ENCODE measurements at regions not wholly inside any gene's neighbourhood (a gene's known extent, or its start where the extent isn't known, plus 50 kb on each side); places are given as distances from the start of the nearest gene placed in this dataset.

DNA sequence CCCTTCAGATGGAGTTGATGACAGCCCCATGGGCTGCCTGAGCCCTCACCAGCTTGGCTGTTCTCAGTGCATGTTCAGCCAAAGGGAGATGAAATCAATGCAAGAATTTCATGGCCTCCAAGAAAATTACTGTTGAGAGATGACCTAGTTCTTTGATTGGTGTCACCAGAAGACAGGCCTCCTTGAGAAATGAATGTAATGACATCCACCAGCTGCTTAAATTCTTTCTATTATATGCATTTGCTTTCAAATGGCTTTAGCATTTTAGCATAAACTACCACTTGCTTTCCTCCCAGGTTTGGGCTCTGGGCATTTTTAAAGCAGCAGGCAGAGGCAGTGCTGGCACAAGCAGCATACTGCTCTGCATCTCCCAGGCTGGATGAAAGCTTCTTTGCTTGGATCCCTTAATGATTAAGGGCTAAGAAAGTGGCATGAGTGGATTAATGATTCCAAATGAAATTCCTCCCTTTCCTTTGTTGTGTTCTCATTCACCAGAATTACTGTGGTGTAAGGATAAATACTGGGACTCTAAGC, 278.4 kb downstream of the ZNF326 start:
- Histone ChIP-seq H3K27ac (no peak overlapping the region), H3K9me3 (no peaks in the 10 kb centered on the region), H3K36me3 (no peaks in the 10 kb centered on the region), H3K4me3 (no peak overlapping the region), H3K4me1 (no peaks in the 10 kb centered on the region), H3K27me3 (no peaks in the 10 kb centered on the region)
- DNase-seq (no peak), ATAC-seq (no peak), FAIRE-seq (no peak)
- TF ChIP-seq, protein P1, sequence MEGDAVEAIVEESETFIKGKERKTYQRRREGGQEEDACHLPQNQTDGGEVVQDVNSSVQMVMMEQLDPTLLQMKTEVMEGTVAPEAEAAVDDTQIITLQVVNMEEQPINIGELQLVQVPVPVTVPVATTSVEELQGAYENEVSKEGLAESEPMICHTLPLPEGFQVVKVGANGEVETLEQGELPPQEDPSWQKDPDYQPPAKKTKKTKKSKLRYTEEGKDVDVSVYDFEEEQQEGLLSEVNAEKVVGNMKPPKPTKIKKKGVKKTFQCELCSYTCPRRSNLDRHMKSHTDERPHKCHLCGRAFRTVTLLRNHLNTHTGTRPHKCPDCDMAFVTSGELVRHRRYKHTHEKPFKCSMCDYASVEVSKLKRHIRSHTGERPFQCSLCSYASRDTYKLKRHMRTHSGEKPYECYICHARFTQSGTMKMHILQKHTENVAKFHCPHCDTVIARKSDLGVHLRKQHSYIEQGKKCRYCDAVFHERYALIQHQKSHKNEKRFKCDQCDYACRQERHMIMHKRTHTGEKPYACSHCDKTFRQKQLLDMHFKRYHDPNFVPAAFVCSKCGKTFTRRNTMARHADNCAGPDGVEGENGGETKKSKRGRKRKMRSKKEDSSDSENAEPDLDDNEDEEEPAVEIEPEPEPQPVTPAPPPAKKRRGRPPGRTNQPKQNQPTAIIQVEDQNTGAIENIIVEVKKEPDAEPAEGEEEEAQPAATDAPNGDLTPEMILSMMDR (IDR thresholded peaks at IDR 0.05), result no peak
- intact Hi-C loops (cut with DNase I), result no loop called here

DNA sequence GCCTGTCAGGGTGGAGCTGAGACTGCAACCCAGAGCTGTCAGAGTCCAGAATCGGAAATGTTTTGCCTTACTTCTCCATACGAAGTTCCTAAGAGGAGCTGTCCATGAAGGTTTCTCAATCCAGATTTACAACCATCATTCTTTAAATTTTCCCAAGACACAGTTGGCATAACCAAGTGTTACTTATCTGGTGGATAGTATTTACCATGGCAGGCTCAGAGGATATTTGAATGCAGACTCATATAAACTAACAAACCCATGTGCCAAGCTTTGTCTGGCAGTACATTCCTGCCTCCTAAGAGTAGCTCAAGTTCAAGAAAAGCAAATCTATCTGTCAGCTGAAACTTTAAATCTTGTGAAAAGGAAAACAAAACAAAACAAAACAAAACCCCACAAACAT, 267.9 kb downstream of the ZNF326 start:
- Histone ChIP-seq H3K9me3 (no peaks in the 10 kb centered on the region), H3K4me3 (no peak overlapping the region), H3K27me3 (no peaks in the 10 kb centered on the region), H3K36me3 (no peaks in the 10 kb centered on the region), H3K27ac (no peak overlapping the region), H3K4me1 (no peaks in the 10 kb centered on the region)
- FAIRE-seq (no peak), ATAC-seq (peak in 2 of 4 donors; percentile 50 to 51), DNase-seq (no peak)
- 18 to 30% methylated on average over 2 of the region's 2 CpGs for WGBS, 2 donors
- intact Hi-C loops (cut with DNase I), result no loop called here
- TF ChIP-seq, protein P1 (IDR thresholded peaks at IDR 0.05), result no peak

DNA sequence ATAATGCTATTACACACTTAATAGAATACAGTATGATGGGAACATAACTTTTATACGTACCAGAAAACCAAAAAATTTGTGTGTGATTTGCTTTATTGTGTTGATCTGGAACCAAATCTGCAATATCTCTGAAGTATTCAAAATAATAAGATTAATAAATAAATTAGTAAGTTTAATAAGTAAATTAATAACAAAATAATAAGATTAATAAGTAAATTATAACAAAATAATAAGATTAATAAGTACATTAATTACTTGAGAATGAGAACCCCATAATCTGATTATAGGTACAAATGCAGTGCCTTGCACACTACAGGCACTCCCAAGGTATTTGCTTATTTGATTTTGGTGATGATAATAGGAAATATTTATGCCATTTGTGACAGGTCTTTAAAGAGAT, 267.4 kb downstream of the ZNF326 start:
- TF ChIP-seq, protein P1 (IDR thresholded peaks at IDR 0.05), result no peak
- Histone ChIP-seq H3K36me3 (no peaks in the 10 kb centered on the region), H3K4me3 (no peak overlapping the region), H3K9me3 (no peaks in the 10 kb centered on the region), H3K4me1 (no peaks in the 10 kb centered on the region), H3K27ac (no peak overlapping the region), H3K27me3 (no peaks in the 10 kb centered on the region)
- FAIRE-seq, result no peak
- intact Hi-C loops (cut with DNase I), result no loop called here
- WGBS, 2 donors, result 53 to 72% methylated on average over 1 of the region's 1 CpG
- no peak for DNase-seq
- ATAC-seq, result no peak

DNA sequence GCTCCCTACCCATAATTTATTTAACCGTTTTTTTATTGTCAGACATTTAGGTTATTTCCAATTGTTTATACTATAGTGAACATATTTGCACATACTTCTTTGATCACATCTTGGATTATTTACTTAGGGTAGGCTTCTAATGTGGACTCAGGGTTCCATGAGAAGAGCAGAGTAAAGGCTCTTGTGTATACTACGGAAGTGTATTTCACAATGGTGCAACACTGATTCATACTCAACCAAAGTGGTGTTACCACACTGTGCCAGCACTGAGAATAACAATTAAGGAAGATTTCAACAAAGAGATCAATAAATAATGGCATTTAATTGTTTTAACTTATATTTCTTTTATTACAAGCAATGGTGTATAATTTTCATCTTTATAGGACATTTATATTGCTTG, 251.2 kb downstream of the ZNF326 start:
- H3K27ac ChIP-seq, result no peak overlapping the region
- no peak overlapping the region for H3K4me3 ChIP-seq
- intact Hi-C loops (cut with DNase I), result no loop called here
- DNase-seq, result no peak
- TF ChIP-seq, protein P1 (IDR thresholded peaks at IDR 0.05), result no peak
- FAIRE-seq, result no peak
- 65 to 84% methylated on average over 2 of the region's 2 CpGs for WGBS, 2 donors
- H3K4me1 ChIP-seq, result no peaks in the 10 kb centered on the region
- H3K36me3 ChIP-seq, result no peaks in the 10 kb centered on the region
- ATAC-seq, result no peak
- no peaks in the 10 kb centered on the region for H3K9me3 ChIP-seq
- H3K27me3 ChIP-seq, result no peaks in the 10 kb centered on the region

DNA sequence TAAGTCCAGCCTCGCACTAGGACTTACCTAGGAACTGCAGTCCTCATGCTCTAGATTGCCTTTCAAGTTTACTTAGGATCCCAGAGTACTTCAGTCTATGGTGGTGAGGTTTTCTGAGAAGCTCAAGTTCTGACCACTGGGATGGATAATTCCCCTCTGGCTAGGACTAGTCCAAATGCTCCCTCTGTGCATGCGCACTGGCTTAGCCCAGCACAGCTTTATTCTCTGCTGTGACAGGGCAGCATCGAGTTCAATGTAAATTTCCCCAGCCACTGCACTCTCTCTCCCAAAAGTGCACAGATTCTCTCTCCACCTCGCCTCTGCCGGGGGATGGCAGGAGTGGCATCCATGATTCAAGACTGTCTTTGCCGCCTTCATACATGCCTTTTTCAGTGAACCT, 241.6 kb downstream of the ZNF326 start:
- H3K27ac ChIP-seq, result no peak overlapping the region
- DNase-seq, result no peak
- no peak for ATAC-seq
- 79 to 87% methylated on average over 6 of the region's 6 CpGs for WGBS, 2 donors
- TF ChIP-seq, protein P1 (IDR thresholded peaks at IDR 0.05), result no peak
- H3K9me3 ChIP-seq, result no peaks in the 10 kb centered on the region
- H3K36me3 ChIP-seq, result no peaks in the 10 kb centered on the region
- H3K27me3 ChIP-seq, result no peaks in the 10 kb centered on the region
- H3K4me3 ChIP-seq, result no peak overlapping the region
- intact Hi-C loops (cut with DNase I), result no loop called here
- no peak for FAIRE-seq
- no peaks in the 10 kb centered on the region for H3K4me1 ChIP-seq

All from pancreas (tissue), 10 donors.